ENCODE measurements at regions not wholly inside any gene's neighbourhood (a gene's known extent, or its start where the extent isn't known, plus 50 kb on each side); places are given as distances from the start of the nearest gene placed in this dataset.

DNA sequence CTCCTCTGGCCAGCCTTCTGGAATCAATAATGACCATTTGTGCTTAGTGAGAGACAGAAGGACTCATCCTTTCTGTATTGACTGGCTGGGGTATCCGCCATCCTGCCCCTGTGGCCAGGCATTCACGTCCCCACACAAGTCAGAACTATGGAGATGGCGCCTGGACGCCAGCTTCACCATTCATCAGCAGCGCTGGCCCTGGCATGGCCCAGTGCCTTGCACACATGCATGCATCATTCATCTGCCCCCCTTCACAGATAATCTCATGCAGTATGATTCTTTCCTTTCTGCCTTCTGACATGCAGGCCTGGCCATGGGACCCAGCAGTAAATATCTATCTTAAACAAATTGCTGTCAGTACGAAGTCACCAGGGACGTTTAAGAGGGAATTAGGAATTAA, 114.8 kb upstream of the MKI67 start:
- TF ChIP-seq CTCF (IDR thresholded peaks at IDR 0.05), result no peak
- TF ChIP-seq POLR2A (IDR thresholded peaks at IDR 0.05), result no peak

Measured in uterus (tissue), 2 donors.